ENCODE measurements at regions not wholly inside any gene's neighbourhood (a gene's known extent, or its start where the extent isn't known, plus 50 kb on each side); places are given as distances from the start of the nearest gene placed in this dataset.

- no peak for DNase-seq
Observed at GRCh38 chr2:239499726-239500573, 99.1 kb upstream of the HDAC4 start.

DNA sequence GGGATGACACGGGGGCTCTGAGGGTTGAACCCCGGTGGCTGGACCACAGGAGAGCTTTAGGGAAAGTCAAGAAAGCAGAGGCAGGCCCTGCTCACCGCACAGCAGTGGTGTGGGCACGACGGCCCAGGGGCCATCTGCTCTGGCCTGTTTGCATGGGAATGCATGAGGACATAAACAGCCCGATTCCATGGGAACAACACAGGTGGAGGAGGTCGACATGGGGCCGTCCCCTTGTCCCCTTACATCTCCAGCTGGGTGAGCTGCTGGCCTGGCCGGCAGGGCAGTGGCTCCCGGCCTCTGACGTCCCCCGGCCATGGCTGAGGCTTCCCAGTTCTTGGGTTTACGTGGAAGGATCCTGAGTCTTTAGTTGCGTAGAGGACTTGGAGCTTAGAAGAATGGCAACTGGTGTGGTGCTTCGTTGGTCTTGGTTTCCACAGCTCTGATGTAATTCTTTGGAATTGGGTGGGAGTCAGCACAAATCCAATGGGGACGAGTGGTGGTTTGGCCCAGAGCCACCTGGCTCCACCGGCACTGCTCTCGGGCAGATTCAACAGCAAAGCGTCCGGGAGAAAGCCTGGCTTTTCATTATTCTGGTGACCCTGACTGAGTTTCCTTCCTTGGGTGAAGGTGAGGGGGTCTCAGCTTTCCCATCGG lies 98.3 kb upstream of the HDAC4 start:
- no peak for DNase-seq

- no peak for DNase-seq
Observed at GRCh38 chr2:239498576-239498975, 97.8 kb upstream of the HDAC4 start.

DNA sequence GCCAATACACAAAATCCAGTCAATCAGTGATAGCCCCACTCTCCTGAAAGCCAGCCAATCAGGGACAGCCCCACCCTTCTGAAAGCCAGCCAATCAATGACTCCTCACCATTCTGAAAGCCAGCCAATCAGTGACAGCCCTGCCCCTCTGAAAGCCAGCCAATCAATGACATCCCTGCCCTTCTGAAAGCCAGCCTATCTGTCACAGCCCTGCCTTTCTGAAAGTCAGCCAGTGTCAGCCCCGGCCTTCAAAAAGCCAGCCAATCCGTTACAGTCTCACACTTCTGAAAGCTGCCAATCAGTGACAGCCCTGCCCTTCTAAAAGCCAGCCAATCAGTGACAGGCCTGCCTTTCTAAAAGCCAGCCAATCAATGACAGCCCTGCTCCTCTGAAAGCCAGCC lies 95.9 kb upstream of the HDAC4 start:
- no peak for DNase-seq

DNA sequence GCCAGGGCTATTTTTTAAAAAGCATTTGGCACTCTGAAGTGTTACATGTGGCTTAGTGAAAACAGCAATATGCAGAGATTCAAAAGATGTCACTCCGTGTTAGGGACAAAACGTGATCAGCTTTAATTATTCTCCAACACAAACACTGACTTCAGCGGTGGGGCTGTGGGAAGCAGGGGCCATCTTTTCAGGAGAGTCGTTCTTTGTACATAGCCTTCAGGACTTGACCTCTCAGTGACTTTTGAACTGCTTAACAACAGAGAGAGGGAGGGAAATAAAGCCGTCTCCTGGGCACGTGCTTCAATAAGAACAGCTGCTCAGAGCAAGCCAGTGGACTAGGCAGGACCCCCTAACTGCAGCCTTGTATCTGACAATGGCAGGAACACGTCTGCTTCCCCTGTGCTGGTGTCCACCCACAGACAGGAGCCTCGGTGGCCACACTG lies 95.0 kb upstream of the HDAC4 start:
- no peak for DNase-seq

DNA sequence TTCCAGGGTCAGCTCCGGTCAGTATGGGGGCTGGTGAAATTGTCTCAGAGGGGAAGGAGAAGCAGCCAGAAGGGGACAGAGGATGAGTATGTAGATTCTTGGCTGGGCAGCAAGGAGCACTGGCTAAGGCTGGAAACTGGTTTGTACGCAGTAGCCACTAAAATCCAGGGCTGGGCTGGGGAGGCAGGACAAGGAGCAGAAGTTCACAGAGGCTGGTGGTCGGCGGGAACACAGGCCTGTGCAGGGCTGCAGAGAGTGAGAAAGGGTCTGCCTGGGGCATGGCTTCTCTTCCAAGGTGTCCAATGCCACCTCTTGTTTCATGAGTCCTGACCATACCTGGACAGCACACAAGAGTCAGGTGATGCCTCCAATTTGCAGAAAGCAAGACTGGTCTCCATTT lies 94.4 kb upstream of the HDAC4 start:
- no peak for DNase-seq

GRCh38 chr2:239494578-239494977 lies 93.8 kb upstream of the HDAC4 start:
- DNase-seq, result no peak

- no peak for DNase-seq
Observed at GRCh38 chr2:239489481-239489880, 88.7 kb upstream of the HDAC4 start.

- no peak for DNase-seq
Observed at GRCh38 chr2:239488125-239488524, 87.3 kb upstream of the HDAC4 start.

DNA sequence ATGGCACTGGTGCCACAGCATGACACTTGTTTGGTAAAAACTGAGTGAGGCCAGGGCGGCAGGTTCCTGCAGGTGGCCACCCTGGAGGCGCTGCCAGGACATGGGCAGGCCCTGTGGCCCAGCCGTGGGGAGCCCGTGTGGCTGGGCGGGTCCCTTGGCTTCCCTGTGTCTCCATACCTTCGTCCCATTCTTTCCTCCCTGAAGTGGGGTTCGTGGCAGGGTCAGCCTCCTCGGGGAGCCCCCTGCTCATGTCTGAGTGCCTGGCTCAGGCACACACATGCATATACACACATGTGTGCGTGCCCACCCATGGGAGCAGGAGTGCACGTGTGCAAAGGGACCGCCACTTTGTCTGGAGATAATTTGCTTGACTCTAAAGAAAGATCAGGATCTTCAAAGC lies 86.5 kb upstream of the HDAC4 start:
- DNase-seq, result no peak

GRCh38 chr2:239485622-239486021 lies 84.8 kb upstream of the HDAC4 start:
- no peak for DNase-seq

- no peak for DNase-seq
Observed at GRCh38 chr2:239484571-239485355, 83.9 kb upstream of the HDAC4 start.

DNA sequence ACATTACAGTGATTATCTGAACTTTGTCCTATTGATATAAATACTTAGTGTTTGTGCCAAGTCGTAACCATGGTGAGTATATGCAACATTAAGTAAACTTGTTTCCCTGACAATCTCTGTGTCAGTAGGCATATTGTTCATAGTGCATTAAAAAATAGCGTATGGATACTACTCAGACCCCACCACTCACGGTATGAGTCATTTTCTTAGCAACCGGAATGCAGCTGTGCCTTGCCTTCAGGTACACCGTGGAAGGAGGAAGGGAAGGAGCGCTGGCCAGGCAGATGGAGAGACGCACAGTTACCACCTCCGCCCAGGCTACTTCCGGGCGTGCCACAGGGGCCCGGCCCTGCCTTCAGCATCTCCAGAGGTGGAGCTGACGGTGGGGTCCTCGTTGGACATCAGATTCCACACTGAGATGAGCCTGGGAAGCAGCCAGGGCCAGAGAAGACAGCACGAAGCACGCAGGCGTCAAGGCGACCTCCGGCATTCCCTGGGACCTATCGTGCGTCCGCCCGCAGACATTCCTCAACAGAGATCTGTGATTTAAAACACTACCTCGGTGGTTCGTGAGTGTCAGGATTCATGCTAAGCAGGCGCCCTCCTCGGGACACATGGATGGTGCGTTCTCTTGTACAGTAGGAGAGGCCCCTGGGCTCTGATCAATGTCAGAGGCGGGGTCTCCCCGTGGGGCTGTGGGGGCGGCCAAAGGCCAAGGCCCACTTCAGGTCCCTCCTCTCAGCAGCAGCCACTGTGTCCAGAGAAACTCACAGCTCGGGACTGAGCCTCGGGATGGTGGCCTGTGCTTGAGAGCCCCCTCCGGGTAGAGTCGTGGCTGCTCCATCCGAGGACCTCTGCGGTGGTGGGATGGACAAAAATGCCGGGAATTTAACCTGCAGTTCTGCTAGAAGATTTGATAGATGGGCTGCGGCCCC lies 82.2 kb upstream of the HDAC4 start:
- no peak for DNase-seq

DNA sequence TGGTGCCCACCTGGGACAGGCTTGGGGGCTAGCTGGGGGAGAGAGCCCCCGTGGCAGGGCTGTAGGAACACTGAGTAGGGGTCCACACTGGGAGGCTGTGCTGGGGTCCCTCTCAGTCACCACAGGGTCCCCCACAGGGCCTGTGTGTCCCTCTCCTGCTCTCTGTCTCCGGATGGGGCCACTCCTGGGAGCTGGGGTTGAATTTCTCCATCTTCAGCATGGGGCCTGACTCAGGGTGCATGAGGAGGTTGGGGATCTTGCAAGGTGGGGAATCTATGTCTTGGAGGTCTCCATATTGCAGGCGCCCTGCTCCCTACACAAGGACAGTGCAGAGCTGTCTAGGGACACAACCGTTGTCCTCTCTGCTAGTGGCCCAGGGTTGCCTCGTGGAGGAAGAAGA lies 78.7 kb upstream of the HDAC4 start:
- DNase-seq, result no peak

GRCh38 chr2:239477591-239477990 lies 76.8 kb upstream of the HDAC4 start:
- DNase-seq, result no peak

GRCh38 chr2:239476757-239477585 lies 76.2 kb upstream of the HDAC4 start:
- DNase-seq, result no peak

- DNase-seq, result no peak
Observed at GRCh38 chr2:239476029-239476756, 75.4 kb upstream of the HDAC4 start.

GRCh38 chr2:239475161-239476028 lies 74.6 kb upstream of the HDAC4 start:
- no peak for DNase-seq

GRCh38 chr2:239473211-239473805 lies 72.5 kb upstream of the HDAC4 start:
- DNase-seq, result no peak

Data from CD4-positive, alpha-beta T cell treated with Interleukin-10 for 1 hour (primary cell).